Testis (tissue), 2 donors: ENCODE measurements at regions not wholly inside any gene's neighbourhood (a gene's known extent, or its start where the extent isn't known, plus 50 kb on each side); places are given as distances from the start of the nearest gene placed in this dataset.

Experiments used
- DNase-seq: peaks from one replicate; pipeline ENCODE4 v3.0.0-alpha.2; 2019
- H3K27ac ChIP-seq, 2 donors: fragments of 200-600 bp; sonication (generic); one replicate each; pipeline ENCODE4 v1.5.1; 2019
- H3K27me3 ChIP-seq: fragments of 200-600 bp; sonication (generic); one replicate; pipeline ENCODE4 v1.5.1; 2019
- H3K36me3 ChIP-seq: fragments of 200-600 bp; sonication (generic); one replicate; pipeline ENCODE4 v1.5.1; 2017; ENCODE audit warnings: low read depth; ENCODE audit errors: missing control alignments
- H3K4me1 ChIP-seq: fragments of 200-600 bp; sonication (generic); one replicate; pipeline ENCODE4 v1.5.1; 2019
- H3K4me3 ChIP-seq, 2 donors: fragments of 200-600 bp; sonication (generic); one replicate each; pipeline ENCODE4 v1.5.1; 2017 to 2019
- H3K9me3 ChIP-seq: fragments of 200-600 bp; sonication (generic); one replicate; pipeline ENCODE4 v1.5.1; 2017
- POLR2A ChIP-seq: fragments of 450-650 bp; IDR thresholded peaks from one replicate; pipeline ENCODE4 v1.6.1; 2017; ENCODE audit warnings: antibody characterized with exemption, mild to moderate bottlenecking, moderate library complexity
- WGBS, 2 donors: methylation state at CpG; one replicate each; pipeline ENCODE4 v1.1.5; 2018; 5-methylcytosine and 5-hydroxymethylcytosine counted together
- intact Hi-C: fragments of 100-400 bp; cut with DNase I; formaldehyde crosslinking; loops from one replicate; pipeline ENCODE4 v1.15.1; 2023; ENCODE audit warnings: low total_unique reads
- TF ChIP-seq, protein P1 (sequence below), 3 experiments: fragments of 450-650 bp in 2 of 3; fragments of 200-600 bp in 1 of 3; sonication (generic) in 1 of 3; IDR thresholded peaks; one replicate each; pipeline ENCODE4 v1.5.1; 2016 to 2019; ENCODE audit warnings: antibody characterized with exemption in 3 of 3, mild to moderate bottlenecking in 2 of 3, moderate library complexity in 1 of 3

- TF ChIP-seq, protein P1, sequence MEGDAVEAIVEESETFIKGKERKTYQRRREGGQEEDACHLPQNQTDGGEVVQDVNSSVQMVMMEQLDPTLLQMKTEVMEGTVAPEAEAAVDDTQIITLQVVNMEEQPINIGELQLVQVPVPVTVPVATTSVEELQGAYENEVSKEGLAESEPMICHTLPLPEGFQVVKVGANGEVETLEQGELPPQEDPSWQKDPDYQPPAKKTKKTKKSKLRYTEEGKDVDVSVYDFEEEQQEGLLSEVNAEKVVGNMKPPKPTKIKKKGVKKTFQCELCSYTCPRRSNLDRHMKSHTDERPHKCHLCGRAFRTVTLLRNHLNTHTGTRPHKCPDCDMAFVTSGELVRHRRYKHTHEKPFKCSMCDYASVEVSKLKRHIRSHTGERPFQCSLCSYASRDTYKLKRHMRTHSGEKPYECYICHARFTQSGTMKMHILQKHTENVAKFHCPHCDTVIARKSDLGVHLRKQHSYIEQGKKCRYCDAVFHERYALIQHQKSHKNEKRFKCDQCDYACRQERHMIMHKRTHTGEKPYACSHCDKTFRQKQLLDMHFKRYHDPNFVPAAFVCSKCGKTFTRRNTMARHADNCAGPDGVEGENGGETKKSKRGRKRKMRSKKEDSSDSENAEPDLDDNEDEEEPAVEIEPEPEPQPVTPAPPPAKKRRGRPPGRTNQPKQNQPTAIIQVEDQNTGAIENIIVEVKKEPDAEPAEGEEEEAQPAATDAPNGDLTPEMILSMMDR (IDR thresholded peaks at IDR 0.05): no peak
- no peak for TF ChIP-seq POLR2A
- H3K27ac ChIP-seq: no peak overlapping the region
- no peaks in the 10 kb centered on the region for H3K4me1 ChIP-seq
- H3K27me3 ChIP-seq: no peaks in the 10 kb centered on the region
- no peaks in the 10 kb centered on the region for H3K36me3 ChIP-seq
- no peak for DNase-seq
- intact Hi-C loops: no loop called here
- no peak overlapping the region for H3K4me3 ChIP-seq
- no peaks in the 10 kb centered on the region for H3K9me3 ChIP-seq
These were observed 781.7 kb upstream of the GHITM start for GRCh38 chr10:83357627-83358026.

- no peak overlapping the region for H3K27ac ChIP-seq
- H3K27me3 ChIP-seq: no peaks in the 10 kb centered on the region
- H3K9me3 ChIP-seq: no peaks in the 10 kb centered on the region
- intact Hi-C loops: no loop called here
- H3K4me3 ChIP-seq: no peak overlapping the region
- DNase-seq: no peak
- TF ChIP-seq, protein P1 (IDR thresholded peaks at IDR 0.05): no peak
- no peak for TF ChIP-seq POLR2A
- whole genome bisulfite sequencing, 2 donors: 93% methylated on average over 6 of the region's 6 CpGs
- no peaks in the 10 kb centered on the region for H3K4me1 ChIP-seq
- no peaks in the 10 kb centered on the region for H3K36me3 ChIP-seq
These were observed 772.3 kb upstream of the GHITM start for GRCh38 chr10:83367036-83367435.

GRCh38 chr10:83371696-83372490 lies 767.4 kb upstream of the GHITM start:
- Histone ChIP-seq H3K4me1 (no peaks in the 10 kb centered on the region), H3K4me3 (no peak overlapping the region), H3K9me3 (no peaks in the 10 kb centered on the region), H3K36me3 (no peaks in the 10 kb centered on the region), H3K27me3 (no peaks in the 10 kb centered on the region), H3K27ac (no peak overlapping the region)
- intact Hi-C loops: no loop called here
- no peak for TF ChIP-seq POLR2A
- TF ChIP-seq, protein P1 (IDR thresholded peaks at IDR 0.05): no peak
- WGBS, 2 donors: 80 to 86% methylated on average over 4 of the region's 4 CpGs
- DNase-seq: no peak

GRCh38 chr10:83372646-83373045 lies 766.7 kb upstream of the GHITM start:
- H3K9me3 ChIP-seq: no peaks in the 10 kb centered on the region
- WGBS, 2 donors: 84 to 86% methylated on average over 2 of the region's 2 CpGs
- no peak for TF ChIP-seq POLR2A
- TF ChIP-seq, protein P1 (IDR thresholded peaks at IDR 0.05): no peak
- no peak for DNase-seq
- no peaks in the 10 kb centered on the region for H3K27me3 ChIP-seq
- no peaks in the 10 kb centered on the region for H3K36me3 ChIP-seq
- no peak overlapping the region for H3K27ac ChIP-seq
- intact Hi-C loops: no loop called here
- H3K4me1 ChIP-seq: no peaks in the 10 kb centered on the region
- H3K4me3 ChIP-seq: no peak overlapping the region

DNA sequence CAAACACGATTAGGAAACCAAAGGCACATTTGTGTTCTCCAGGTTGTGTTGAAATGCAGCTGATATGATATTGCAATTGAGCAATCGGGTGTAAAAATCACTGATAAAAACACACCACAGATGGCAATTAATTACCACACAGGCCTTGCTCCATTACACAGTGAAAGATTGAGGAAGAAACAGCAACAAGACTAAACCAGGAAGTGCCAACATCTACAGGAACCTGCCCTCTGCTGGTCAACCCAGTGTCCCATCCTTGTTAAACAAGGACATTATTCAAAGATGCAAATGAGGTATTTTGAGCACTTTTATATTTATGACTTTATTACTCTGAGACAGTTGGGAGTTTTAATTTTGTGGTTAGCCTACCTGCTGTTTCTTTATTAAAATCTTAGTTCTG lies 765.6 kb upstream of the GHITM start:
- WGBS, 2 donors: 88 to 89% methylated on average over 2 of the region's 2 CpGs
- Histone ChIP-seq H3K27me3 (no peaks in the 10 kb centered on the region), H3K4me3 (no peak overlapping the region), H3K4me1 (no peaks in the 10 kb centered on the region), H3K9me3 (no peaks in the 10 kb centered on the region), H3K36me3 (no peaks in the 10 kb centered on the region), H3K27ac (no peak overlapping the region)
- TF ChIP-seq, protein P1 (IDR thresholded peaks at IDR 0.05): peak in 2 of 3 experiments; percentile 21 to 29
- no peak for TF ChIP-seq POLR2A
- intact Hi-C loops: no loop called here
- DNase-seq: peak; percentile 56
